DMS79 treated with DMSO at 0.1 percent for 48 hours (cell line): ENCODE measurements at regions not wholly inside any gene's neighbourhood (a gene's known extent, or its start where the extent isn't known, plus 50 kb on each side); places are given as distances from the start of the nearest gene placed in this dataset.

ENCODE experiments used
- DNase-seq: peaks from one replicate; lab custom pipeline; 2025; lab: John Stamatoyannopoulos, UW

DNA sequence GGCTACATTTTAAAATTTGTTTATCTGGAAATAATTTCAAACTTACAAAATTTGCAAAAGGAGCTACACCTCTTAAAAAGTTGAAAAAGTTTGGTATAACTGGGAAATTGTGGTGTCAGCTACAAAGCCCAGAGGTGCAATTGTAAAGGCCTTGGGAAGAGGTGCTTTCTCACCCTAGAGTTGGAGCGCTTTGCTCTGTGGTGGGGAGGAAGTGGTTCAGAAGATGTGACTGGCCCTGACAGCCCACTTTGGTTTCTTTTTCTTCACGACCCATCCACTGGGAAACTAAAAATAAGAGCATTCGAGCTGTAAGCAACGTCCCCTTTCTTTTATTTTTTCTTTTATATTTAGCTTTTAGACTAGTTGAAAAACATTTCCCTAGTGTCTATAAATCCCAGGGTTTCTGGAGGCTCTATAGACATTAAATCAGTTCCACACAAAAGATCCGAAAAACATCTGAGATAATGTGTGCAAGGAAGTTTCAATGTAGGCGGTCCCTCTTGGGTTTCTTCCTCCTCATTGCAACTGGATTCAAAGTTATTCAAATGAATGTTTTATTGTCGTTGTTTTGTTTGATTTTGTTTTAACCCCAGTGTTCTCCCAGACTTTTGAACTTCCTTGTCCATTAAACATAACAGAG is 397.8 kb downstream of the KIF16B start:
- no peak for DNase-seq

DNA sequence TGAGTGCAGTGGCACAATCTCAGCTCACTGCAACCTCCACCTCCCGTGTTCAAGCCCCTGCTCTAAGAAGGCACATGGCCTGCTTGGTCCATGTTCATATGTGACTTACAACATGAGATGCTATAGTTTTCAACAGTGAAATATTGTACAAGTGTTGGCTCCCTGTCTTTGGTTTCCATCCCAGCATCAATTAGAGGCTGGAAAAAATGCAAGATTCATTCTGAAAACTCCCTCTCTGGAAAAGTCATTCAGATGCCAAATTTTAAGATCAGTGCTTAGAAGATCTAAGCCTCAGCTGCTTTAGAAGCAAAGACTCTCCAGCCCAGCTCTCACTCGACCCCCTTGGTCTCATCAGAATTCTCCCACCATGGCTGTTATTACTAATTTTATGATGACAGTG is 398.9 kb downstream of the KIF16B start:
- DNase-seq, result no peak

DNA sequence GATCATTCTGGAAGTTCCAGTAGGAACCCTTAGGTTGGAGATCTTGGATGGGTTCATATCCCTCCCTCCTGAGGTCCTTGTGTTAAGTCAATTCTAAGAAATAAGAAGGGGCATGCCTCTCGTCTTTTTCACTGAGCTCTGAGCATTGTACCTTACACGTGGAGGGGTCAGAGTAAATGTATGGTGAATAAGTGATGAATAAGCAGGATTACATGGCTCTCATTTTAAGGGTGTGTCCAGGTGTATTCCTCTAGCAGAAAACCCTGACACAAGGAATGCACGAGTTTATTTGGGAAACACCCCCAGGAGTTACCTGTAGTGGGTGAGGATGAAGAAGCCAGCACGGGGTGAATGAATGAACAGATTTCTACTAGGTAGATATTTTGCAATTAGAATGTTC is 400.2 kb downstream of the KIF16B start:
- DNase-seq, result no peak

DNA sequence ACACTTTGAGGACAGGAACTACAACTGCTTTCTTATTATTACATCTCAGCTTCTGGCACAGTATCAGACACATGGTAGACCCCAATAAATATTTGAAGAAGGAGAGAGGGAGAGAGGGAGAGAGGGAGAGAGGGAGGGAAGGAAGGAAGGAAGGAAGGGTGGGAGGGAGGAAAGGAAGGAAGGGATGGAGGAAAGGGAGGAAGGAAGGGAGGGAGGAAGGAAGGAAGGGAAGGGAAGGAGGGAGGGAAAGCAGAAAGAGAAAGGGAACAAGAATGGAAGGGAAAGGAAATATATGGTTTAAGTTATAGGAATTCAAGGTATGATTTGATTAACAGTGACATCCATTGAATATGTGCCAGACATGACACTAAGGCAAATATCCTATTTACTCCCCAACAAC is 402.1 kb downstream of the KIF16B start:
- DNase-seq, result no peak

DNA sequence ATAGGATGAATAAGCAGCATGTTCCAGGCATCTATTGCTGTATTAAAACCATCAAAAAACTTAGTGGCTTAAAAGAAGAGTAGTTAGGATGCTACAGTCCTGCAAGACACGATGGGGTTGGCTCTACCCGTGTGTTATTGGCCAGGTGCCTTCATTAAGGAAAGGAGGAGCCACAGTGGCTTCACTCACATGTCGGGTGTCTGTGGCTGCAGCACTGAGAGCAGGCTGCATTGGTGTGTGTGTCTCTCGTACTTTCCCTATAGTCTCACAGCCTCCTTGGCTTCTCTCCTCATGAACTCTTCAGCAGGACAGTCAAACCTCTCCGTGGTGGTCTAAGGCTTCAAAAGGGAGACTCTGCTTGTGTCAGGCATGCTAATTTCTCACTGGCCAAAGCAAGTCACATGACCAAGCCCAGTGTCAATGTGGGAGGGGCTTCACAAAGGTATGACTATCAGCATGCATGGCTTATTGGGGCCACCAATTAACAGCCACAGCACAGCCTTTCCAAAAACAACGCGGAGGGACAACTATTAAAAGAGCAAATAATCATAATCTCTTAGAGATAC is 402.8 kb downstream of the KIF16B start:
- no peak for DNase-seq

DNA sequence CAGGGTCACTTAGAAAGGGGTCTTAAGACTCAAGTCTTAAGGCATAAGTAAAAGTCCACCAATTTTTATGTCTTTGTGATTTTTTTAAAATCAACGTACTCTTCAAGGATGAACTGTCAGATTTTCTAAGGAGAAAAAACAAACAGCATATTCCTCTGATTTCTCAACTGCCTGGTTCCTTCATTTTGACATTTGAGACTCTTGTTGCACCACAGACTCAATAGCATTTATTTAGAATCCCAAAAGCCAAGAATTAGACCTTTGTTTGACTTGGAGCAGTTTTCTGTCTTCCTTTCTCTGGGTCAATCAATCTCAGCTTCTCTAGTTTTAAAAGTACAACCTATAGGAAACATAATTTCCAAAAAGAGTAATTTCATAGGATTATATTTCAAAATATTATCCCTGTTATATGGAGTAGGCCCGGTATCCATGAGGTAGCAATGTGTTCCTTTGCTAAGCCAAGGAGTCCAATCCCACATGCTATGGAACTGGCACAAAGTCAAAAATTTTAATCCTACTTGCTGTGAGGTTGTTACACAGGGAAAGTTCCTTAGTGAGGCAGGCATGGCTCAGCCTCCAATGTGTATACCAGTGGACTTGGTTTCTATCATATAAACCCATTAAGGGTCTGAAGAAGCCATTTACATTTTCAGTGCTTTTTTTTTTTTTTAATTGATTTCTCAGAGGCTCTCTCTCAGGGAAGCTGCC is 405.7 kb downstream of the KIF16B start:
- DNase-seq, result no peak

DNA sequence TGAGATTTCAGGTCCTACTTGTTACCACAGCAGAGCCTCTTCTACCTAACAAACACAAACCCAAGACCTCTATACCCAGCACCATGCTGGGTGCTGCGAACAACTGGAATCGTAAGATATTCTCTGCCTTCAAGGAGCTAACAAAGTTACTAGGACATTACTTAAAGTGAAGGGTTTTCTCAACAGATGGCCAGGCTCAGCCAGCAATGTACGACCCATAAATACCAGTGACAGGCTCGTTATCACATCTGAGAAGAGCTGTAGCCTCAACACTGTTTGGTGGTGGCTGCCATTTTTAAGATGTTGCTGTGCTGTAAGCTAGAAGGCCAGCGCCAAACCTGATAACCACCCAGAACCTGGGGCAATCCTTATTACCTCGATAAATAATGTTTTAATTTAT is 406.5 kb downstream of the KIF16B start:
- DNase-seq, result no peak

DNA sequence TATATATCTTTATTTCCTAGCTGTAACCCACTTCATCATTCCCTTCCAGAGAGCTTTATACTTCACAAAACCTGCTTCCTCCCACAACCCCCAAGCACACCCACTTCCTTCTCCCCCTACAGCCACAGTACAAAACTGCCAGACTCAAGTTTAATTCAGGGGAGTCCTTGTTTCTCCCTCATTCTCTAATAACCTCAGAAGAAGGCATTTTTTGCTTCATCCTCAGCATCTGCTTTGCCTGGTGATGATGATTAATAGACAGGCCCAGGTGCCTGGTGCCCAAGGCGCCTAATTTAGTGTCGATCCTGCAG is 414.3 kb downstream of the KIF16B start:
- DNase-seq, result no peak

DNA sequence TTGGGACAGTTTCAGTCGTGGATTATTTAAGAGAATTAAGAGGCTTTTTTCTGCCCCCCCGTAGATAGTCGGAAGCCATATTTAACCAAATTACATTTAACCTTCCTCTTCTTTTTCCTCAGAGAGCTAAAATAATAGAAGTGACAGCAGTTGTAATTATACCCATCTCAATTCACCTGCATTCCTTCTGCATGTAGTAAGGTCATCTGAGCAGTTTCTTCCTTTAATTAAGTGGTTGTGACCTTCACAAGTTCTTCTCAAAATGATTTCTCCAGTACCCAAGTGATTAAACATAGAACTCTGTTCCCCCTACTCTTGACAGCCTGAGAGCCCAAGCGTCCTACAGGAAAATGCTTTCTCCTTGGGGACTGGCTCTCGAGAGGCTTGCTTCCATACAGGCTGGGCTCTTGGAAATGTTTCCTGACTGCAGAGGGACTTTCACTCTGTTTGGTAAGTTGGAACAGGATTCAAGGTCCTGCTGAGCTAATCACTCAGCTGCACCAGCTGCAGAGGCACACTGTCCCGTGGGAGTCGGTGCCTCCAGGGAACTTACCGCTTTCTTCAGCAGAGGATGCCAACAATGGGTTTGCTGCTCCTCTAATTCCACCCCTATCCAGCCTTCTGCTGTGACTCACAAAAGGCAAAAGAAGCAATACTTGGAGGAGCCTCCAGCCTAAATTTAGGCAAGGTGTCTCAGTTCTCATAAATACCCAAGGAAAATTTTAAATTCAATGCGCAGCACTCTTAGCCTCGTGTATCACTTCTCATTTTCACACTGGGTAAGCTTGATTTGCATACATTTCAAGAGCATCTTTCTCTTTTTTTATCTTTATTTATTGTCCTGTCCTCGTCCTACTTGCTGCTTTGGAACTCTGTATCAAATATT is 414.9 kb downstream of the KIF16B start:
- DNase-seq, result no peak

DNA sequence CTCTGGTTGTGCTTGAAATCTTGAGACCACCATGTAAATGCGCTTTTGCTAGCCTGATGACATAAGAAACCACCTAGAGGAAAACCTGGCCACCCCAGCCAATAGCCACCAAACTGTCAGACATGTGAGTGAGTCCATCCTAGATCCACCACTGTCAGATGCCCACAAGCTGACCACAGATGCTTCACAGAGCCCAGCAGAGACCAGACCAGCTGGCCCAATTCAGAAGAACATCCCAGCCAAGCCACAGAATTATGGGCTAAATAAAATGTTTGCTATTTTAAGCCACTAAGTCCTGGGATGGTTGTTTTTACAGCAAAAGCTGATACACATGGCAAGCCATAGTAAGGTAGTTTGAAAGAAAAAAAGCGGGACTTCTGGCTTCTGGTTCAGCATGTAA is 425.3 kb downstream of the KIF16B start:
- no peak for DNase-seq

DNA sequence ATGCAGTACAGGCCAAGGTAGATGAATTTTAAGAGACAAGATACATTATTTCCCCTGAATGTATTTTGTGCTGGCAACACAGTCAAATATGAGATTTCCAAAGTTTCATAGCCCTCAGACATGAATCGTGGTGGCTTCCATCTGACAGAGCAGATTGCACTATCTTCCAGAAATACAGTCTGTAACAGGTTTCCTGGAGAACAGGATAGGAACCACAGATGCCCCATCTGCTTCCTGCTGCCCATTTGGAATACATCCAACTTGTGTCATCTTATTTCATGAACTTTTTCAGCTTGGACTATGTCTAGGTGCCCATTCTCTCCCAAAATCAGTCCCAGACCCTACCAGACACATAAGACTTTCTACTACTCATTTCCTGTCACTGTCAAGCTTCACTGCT is 426.0 kb downstream of the KIF16B start:
- DNase-seq, result no peak

DNA sequence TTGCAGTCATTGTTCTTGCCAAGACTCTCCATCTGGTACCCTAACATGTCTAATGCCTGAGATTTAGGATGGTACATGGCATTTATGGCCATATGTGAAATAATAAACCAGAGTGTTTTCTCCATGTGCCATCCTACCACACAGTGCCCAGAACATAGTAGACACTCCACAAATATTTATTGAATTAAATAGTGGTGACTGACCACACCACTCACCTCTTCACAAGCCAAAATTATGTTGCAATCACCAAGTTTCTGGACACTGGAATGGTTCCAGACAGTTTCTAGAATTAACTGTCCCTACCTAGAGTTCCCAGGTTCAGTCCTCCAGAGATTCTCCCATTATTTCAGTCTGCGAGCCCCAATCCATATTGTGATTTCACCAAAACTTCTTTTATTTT is 427.3 kb downstream of the KIF16B start:
- no peak for DNase-seq

DNA sequence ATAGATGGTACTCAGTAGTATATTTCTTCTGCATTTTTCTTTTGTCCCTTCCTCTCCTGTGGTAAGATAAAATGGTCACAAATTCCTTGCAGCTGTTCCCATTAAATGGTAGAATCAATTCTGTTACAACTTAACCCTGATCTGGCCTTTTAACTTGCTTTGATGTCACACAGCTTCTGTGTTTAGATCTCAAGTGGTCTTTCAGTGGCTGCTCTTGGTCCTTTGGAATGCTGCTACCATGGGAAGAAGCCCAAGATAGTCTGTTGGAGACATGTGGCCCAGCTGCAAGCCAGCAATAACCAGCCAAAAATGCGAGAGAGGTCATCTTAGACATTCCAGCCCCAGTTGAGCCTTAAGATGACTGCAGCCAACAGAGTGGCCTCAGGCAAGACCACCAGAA is 429.7 kb downstream of the KIF16B start:
- no peak for DNase-seq

DNA sequence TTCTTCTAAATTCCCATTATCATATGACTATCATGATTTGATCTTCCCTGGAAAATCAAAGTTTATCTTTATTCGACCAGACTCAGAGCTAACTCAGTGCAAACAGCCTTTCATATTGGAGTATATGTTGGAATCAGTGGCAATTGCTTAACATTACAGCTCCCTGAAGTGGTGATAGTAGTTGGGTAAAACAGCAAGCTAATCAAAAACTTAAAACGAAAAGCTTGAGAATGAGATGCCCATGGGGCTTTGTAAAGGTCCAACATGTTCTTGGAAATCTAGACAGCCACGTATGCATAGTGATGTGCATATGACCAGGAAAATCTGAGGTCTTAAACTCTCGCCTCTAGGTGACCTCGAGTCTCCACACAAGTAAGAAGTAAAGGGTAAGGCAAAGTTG is 437.6 kb downstream of the KIF16B start:
- no peak for DNase-seq

DNA sequence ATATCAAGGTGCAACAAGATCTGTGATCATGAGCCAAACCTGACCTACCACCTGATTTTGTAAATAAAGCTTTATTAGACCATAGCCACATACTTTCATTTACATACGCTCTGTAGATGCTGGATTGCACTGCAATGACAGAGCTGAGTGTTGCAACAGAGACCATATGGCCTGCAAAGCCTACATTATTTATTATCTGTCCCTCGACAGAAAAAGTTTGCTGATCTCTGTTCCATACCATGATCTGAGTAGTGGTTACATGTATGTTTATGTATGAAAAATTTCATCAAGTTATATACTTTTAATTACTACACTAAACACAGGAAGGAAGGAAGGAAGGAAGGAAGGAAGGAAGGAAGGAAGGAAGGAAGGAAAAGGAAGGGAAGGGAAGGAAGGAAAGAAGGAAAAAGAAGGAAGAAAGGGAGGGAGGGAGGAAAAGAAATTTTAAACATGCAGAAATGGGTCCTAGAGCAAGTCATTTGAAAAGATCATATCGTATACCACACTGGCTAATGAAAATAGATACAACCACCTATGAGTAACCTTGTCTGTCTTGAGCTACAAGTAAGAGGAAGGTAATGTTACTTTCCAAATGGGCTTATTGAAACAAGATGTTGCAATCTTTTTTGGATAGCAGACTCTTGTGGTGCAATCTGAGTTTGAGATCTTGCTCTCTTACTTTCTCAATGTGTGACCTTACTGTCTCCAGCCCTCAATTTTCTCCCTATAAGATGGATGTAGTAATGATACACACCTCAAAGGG is 441.0 kb downstream of the KIF16B start:
- no peak for DNase-seq

DNA sequence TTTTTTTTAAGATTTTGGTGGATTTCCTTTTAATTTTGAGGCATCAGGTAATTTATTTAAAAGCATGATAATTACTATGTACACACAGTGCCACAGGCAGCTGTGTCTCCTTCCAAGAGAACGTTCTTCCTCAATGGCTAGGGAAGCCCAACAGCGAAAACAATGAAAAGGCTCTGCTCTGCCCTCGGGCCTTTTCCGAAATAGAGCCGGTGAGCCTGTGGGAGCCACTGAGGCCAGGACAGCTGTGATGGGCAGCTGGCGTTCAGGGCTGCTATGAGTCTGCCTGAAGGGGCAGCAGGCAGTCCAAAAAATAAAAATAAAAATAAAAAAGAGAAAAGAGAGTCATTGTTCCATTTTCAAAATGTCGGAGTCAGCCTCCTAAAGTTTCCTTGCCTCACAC is 443.8 kb downstream of the KIF16B start:
- no peak for DNase-seq

DNA sequence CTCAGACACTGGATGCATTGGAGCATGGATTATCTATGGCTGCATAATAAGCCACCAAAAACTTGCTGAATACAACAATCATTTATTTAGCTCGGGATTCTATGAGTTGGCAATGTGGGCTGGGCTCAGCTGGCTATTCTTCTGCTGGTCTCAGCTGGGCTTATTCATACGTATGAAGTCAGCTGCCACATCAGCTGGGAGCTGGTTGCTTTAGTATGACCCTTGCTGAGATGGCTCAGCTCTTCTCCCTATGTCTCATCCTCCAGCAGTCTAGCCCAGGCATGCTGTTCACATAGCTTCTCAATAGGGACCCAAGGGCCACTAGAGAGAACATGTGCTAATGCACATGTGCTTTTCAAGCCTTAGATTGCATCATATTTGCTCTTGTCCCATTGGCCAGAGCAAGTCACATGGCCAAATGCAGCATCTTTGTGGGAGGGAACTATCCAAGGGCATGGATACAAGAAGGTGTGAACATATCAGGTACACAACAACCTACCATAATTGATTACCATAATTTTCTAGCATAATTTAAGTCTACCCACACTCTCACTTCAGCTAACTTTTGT is 444.6 kb downstream of the KIF16B start:
- no peak for DNase-seq

DNA sequence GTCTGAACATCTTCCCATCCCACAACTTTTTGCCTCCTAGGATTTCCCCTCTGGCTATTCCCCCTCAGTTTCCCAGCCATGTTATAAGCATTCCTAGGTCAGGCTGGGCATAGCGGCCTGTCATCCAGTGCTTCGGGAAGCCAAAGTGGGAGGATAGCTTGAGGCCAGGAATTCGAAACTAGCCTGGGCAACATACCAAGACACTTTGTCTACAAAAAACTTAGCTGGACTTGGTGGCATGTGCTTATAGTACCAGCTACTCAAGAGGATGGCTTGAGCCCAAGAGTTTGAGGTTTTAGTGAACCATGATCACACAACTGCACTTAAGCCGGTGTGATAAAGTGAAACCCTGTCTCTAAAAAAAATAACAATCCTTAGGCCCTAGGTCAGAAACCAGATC is 447.4 kb downstream of the KIF16B start:
- DNase-seq, result no peak

DNA sequence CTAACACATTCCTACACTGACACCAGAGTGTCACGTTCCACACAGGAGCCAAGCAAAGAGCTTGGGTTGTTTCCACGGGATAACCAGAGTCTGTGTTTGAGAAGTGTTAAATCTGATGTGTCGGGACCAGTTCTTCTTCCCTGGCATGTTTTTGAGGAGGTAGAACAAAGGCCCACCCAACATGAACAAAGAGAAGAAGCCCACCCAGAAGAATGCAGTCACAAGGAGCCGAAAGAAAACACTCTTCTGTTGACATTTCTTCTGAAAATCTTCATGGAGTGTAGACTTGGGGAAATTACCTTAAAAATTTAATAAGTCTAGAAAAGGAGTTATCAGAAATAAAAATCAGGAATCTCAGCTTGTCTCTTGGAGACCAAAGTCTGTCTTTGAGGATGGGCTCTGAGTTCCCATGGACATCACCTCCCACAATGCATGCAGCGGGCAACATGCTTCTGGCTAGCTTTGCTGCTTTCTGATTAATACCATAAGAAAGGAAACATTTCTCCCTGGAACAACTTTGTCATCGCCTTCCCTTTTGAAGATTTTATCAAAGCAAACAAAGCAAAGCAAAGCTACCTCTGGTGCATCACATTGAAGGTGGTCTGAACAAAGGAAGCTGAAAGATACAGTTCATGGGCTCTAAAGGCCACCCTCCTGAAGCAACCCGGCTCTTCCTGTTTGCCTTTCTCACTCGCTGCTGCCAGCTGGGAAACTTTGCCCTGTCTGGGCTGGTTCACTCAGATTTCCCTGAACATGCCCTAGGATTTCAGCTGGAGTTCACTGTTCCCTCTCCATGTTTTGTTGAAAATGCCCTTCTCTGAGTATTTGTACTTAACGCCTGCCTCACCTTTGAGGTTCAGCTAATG is 448.1 kb downstream of the KIF16B start:
- DNase-seq, result no peak

DNA sequence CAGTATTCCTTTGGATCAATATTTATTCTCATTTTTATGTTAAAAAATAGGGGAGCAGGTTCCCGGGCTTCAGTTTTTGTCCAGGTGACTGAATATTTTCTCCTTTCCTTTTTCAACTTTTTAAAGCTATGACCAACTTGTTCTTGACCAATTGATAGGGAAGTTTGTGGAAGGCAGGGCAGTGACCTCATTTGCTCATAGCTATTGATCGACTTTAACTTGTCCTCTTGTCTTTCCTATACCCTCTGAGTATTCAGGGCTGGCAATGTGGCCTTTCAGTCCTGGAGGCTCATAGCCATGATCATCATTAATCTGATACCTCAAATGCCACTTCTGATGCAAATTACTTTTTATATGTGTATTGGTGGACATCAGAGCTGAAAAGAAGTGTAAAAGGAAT is 448.8 kb downstream of the KIF16B start:
- no peak for DNase-seq

DNA sequence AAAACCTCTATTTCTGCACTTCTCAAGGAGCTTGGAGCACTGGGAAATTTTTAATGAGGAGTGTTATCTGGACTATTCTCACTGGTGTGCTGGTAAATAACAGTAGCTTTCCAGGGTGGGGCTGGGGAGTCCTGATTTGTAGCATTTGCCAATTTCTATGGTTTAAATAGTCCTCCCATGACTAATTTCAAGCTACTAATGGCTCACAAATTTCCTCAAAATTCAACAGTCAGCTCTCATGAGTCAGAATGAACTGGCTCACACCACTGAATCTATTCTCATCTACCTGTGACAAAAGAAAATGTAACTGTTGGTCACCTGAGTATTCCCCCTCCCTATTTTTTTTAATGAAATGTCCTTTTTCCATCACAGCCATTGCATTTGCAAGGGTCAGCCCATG is 449.6 kb downstream of the KIF16B start:
- DNase-seq, result no peak
